KMS-11 (cell line): ENCODE measurements at regions not wholly inside any gene's neighbourhood (a gene's known extent, or its start where the extent isn't known, plus 50 kb on each side); places are given as distances from the start of the nearest gene placed in this dataset.
"Not testable (repeated sequence)": the region's sequence is repeated elsewhere in the genome, so short reads cannot be mapped to it uniquely, and the experiment has no call there.

Source experiments
- H2AFZ ChIP-seq: fragments of 200-600 bp; sonication (generic); 2 replicates; pipeline ENCODE4 v1.6.1; 2016; ENCODE audit warnings: antibody characterized with exemption, mixed run types, low read depth
- H3K27ac ChIP-seq: fragments of 200-600 bp; sonication (generic); 2 replicates; pipeline ENCODE4 v1.6.1; 2016; ENCODE audit warnings: mild to moderate bottlenecking, mixed run types
- H3K27me3 ChIP-seq: fragments of 200-600 bp; sonication (generic); 2 replicates; pipeline ENCODE4 v1.6.1; 2017; ENCODE audit warnings: mild to moderate bottlenecking, low read depth, mixed run types, moderate library complexity; ENCODE audit not compliant: insufficient read depth
- H3K36me3 ChIP-seq: fragments of 200-600 bp; sonication (generic); 2 replicates; pipeline ENCODE4 v1.6.1; 2017; ENCODE audit warnings: mild to moderate bottlenecking, mixed run types; ENCODE audit not compliant: insufficient read depth
- H3K4me1 ChIP-seq: fragments of 200-600 bp; sonication (generic); 2 replicates; pipeline ENCODE4 v1.6.1; 2016; ENCODE audit warnings: mild to moderate bottlenecking, low read depth, mixed run types; ENCODE audit not compliant: poor library complexity, severe bottlenecking
- H3K4me2 ChIP-seq: fragments of 200-600 bp; sonication (generic); 2 replicates; pipeline ENCODE4 v1.7.0; 2016; ENCODE audit warnings: mild to moderate bottlenecking, mixed run types
- H3K4me3 ChIP-seq: fragments of 200-600 bp; sonication (generic); IDR thresholded peaks from 2 replicates; pipeline ENCODE4 v1.6.1; 2017; ENCODE audit warnings: low read depth, low read length, mixed read lengths; ENCODE audit not compliant: insufficient read depth
- H3K79me2 ChIP-seq: fragments of 200-600 bp; sonication (generic); 2 replicates; pipeline ENCODE4 v1.6.1; 2016; ENCODE audit warnings: low read depth, mixed run types; ENCODE audit not compliant: insufficient read depth
- H3K9ac ChIP-seq: fragments of 200-600 bp; sonication (generic); 2 replicates; pipeline ENCODE4 v1.6.1; 2016; ENCODE audit warnings: mild to moderate bottlenecking, mixed run types
- H4K20me1 ChIP-seq: fragments of 200-600 bp; sonication (generic); 2 replicates; pipeline ENCODE4 v1.6.1; 2016; ENCODE audit warnings: mild to moderate bottlenecking, mixed run types; ENCODE audit not compliant: insufficient read depth

GRCh38 chr2:111411867-111412681 lies 291.4 kb downstream of the BCL2L11 start:
- H3K4me3 ChIP-seq, H3K4me1 ChIP-seq, H3K79me2 ChIP-seq, H3K4me2 ChIP-seq, H3K27me3 ChIP-seq, H2AFZ ChIP-seq, H3K27ac ChIP-seq, H3K36me3 ChIP-seq, H3K9ac ChIP-seq, H4K20me1 ChIP-seq: not testable (repeated sequence)

DNA sequence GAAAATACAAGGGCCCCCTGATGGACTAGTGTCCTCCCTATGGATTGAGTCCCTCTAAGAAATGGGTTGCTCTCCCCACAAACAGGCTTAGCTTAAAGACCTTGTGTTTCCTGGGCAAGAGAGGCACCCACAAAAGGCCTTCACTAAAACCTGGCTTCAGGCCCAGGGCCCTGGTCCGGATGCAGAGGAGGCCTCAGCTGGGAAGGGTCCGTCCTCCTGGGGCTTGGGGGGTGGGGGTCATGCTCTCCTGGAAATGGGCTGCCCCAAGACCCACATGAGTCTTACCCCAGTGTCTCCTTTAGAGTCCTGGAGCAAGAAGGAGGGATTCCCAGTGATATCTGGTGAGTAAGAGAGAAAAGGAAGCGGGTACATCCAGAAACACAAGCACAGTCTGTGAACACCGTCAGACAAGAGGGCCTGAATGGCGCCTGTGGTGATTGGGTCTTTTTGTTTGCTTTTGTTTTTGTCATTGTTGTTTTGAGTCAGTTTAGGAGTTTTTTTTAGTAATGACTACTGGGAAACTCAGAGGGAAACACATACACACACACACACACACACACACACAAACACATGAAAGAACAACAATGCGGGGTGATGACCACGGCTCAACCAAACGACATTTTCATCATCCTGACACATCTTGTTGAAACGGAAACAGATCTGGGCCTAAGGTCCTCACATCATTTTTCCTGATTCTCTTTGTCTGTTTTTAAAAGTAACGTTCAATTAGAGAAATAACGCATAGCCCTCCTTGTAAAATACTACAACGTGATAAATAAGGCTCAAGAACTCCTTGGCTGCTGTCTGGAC lies 292.3 kb downstream of the BCL2L11 start:
- H3K4me3 ChIP-seq, H3K27ac ChIP-seq, H3K9ac ChIP-seq, H3K4me2 ChIP-seq, H3K27me3 ChIP-seq, H2AFZ ChIP-seq, H4K20me1 ChIP-seq, H3K4me1 ChIP-seq, H3K79me2 ChIP-seq, H3K36me3 ChIP-seq: not testable (repeated sequence)

DNA sequence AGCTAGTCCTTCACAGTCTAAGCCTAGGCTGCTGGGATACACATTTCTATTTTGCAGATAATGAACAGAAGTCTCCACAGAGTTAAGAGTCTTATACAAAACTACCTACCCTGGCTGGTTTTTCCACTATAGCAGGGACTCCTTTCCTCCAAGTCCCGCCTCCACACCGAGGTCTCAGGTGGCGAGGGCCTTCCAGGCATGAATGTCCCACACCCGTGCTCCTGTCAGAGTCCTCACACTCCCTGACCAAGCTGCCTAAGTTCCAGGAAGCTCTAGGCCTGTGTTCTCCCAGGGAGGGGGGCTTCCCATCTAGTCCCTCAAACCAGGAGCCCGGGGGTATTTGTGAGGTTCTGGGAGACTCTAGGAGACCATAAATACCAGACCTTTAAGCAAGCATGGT lies 293.2 kb downstream of the BCL2L11 start:
- not testable (repeated sequence) for H3K27ac ChIP-seq, H3K4me2 ChIP-seq, H3K4me1 ChIP-seq, H3K36me3 ChIP-seq, H3K27me3 ChIP-seq, H3K9ac ChIP-seq, H3K4me3 ChIP-seq, H2AFZ ChIP-seq, H4K20me1 ChIP-seq, H3K79me2 ChIP-seq

- not testable (repeated sequence) for H3K9ac ChIP-seq, H3K36me3 ChIP-seq, H3K4me3 ChIP-seq, H2AFZ ChIP-seq, H3K4me1 ChIP-seq, H3K4me2 ChIP-seq, H3K79me2 ChIP-seq, H4K20me1 ChIP-seq, H3K27me3 ChIP-seq, H3K27ac ChIP-seq
Observed at GRCh38 chr2:111415765-111416743, 295.3 kb downstream of the BCL2L11 start.

DNA sequence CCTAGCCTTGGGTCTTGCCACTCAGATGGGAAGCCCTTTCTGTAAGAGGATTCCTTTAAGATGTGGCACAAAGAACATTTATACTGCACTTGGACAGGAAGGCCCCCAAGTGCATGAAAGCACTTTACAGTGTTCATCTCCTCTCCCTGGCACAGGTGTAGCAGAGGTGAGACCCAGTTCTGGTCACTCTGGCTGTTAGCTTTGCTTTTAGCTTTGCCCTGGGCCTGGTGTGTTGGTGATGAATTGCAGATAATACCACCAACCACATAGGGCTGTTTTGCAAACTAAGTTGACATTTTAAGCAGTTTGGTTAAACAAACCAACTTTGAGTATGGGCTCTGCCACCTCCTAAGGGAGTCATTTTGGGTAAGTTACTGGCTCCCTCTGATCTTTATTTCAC lies 296.3 kb downstream of the BCL2L11 start:
- not testable (repeated sequence) for H4K20me1 ChIP-seq, H3K27ac ChIP-seq, H3K36me3 ChIP-seq, H2AFZ ChIP-seq, H3K27me3 ChIP-seq, H3K9ac ChIP-seq, H3K4me1 ChIP-seq, H3K4me3 ChIP-seq, H3K4me2 ChIP-seq, H3K79me2 ChIP-seq

- H3K36me3 ChIP-seq, H3K79me2 ChIP-seq, H4K20me1 ChIP-seq, H3K27ac ChIP-seq, H3K27me3 ChIP-seq, H3K4me2 ChIP-seq, H3K4me3 ChIP-seq, H3K4me1 ChIP-seq, H3K9ac ChIP-seq, H2AFZ ChIP-seq: not testable (repeated sequence)
Observed at GRCh38 chr2:111418091-111418875, 297.6 kb downstream of the BCL2L11 start.

- H3K4me2 ChIP-seq, H3K4me3 ChIP-seq, H3K36me3 ChIP-seq, H3K4me1 ChIP-seq, H4K20me1 ChIP-seq, H3K79me2 ChIP-seq, H3K9ac ChIP-seq, H3K27ac ChIP-seq, H3K27me3 ChIP-seq, H2AFZ ChIP-seq: not testable (repeated sequence)
Observed at GRCh38 chr2:111420074-111420473, 299.4 kb downstream of the BCL2L11 start.

- H4K20me1 ChIP-seq, H3K79me2 ChIP-seq, H3K27ac ChIP-seq, H3K4me2 ChIP-seq, H3K36me3 ChIP-seq, H3K9ac ChIP-seq, H3K27me3 ChIP-seq, H3K4me3 ChIP-seq, H2AFZ ChIP-seq: not testable (repeated sequence)
- H3K4me1 ChIP-seq: peaks cover 14% of the 10 kb centered on the region
Observed at GRCh38 chr2:111420835-111421234, 300.1 kb downstream of the BCL2L11 start.

GRCh38 chr2:111421949-111422348 lies 301.2 kb downstream of the BCL2L11 start:
- not testable (repeated sequence) for H3K79me2 ChIP-seq, H3K27ac ChIP-seq, H4K20me1 ChIP-seq, H2AFZ ChIP-seq, H3K4me2 ChIP-seq, H3K9ac ChIP-seq, H3K4me3 ChIP-seq, H3K27me3 ChIP-seq, H3K36me3 ChIP-seq
- H3K4me1 ChIP-seq: peaks cover 18% of the 10 kb centered on the region
